Stimulated activated CD8-positive, alpha-beta memory T cell treated with anti-CD3 and anti-CD28 coated beads, Interleukin-12 subunit alpha, Interleukin-12 subunit beta, amount 100 ng/mL, for 4 hours (primary cell): ENCODE measurements at regions not wholly inside any gene's neighbourhood (a gene's known extent, or its start where the extent isn't known, plus 50 kb on each side); places are given as distances from the start of the nearest gene placed in this dataset.
"Not testable (repeated sequence)": the region's sequence is repeated elsewhere in the genome, so short reads cannot be mapped to it uniquely, and the experiment has no call there.

Experiments
- DNase-seq: peaks from one replicate; pipeline ENCODE4 v3.0.0-alpha.2; 2020; ENCODE audit warnings: low read depth

DNA sequence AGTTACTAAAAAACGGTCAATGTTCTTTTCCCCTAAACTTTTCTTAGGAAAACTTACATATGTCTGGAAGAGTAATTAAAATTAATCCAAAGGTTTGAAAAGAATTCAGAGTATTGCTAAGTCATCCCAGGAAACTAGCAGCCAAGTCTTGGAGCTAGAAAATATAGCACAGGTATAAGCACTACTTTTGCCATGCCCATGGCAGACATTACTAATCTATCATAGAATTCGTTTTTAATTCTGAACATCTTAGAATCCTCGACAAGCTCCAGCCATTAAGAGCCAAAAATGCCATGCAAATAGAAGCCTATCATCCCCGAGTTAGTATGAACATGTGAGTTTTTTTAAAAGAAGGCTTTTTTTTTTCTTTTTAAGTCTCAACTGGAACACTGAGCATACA lies 395.0 kb downstream of the ZEB2 start:
- no peak for DNase-seq

DNA sequence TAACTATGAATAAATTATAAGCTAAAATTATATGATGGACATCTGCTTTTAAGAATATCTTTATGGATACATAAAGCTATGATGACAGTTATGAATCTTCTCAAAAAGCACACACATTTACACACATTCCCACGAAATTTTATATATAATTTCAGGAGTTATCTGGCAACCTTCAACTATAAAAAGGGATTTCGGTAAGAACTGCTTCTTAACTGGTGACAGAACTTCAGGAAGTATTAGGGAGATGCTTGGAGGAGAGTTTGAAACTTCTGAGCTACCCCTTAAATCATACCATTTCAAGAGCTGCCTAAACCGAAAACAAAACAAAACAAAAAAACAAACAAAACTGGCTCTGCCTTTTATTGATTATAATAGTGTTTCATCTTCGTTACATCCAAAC lies 399.4 kb downstream of the ZEB2 start:
- no peak for DNase-seq

DNA sequence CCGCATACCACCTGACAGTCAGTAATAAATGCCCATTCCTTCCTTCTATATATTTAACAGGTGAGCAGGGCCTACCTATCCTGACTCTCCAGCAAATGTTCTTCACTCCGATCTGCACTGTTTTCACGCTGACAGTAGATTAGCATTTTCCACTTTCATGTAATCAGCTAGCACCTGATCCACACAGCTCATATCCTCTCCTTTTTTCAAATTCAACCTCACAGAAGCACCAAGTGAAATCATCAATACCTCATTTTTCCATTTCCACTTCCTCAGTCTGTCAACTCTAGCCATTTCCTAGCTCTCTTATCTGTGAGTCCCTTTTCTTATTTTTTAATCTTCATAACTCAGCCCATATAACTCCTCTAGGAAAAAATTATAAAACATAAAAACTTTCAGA lies 402.8 kb downstream of the ZEB2 start:
- no peak for DNase-seq

DNA sequence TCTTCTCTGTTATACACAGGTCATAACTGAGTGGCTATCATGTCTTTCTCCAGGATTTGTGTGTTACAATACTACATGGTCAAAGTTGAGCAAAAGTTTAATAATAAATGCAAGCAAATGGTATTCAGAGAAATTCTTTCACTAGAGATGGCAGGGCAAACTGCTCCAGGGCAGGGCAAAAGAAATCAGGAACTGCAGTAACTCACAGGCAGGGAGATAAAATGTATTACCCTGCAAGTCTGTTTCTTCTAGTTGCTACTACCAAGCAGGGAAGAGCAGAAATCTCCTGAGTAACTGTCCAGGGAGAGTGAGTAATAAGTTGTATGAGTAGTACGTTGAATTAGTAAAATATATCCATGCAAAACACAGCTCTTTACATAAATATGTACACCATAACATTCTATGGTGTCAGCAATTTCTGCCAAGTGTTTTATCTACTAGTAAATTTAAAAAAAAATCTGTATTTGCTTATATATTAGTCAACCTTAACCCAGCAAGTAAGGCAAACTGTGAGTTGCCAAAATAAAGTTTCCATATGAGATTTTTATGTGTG lies 404.1 kb downstream of the ZEB2 start:
- no peak for DNase-seq

DNA sequence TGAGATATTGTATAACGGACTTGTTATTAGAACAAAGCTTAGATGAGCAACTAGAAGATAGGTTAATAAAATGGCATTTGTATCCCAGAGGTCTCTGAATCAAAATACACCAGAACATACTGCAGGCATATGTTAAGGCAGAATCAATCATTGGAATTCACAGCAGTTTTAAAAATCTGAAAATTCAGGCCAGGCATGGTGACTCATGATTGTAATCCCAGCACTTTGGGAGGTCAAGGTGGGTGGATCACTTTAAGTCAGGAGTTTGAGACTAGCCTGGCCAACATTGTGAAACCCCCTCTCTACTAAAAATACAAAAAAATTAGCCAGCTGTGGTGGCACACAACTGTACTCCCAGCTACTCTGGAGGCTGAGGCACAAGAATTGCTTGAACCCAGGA lies 405.2 kb downstream of the ZEB2 start:
- no peak for DNase-seq

DNA sequence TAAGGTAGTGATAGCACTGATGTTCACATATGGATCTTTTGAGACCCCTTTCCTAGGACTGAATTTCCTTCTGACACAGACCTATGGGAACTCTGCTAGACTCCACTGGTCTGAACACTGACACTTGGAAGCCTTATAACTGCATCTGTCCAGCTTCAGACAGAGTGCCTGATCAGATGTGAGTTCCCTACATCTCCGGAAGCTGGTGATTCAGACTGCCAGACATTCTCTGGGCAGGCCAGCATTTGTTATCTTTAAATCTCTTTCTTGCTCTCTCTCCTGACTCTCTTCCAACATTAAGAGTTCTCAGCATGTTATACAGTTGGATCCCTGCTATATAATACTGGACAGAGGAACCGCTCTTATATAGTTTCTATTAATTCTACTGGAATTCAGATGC lies 408.5 kb downstream of the ZEB2 start:
- no peak for DNase-seq

DNA sequence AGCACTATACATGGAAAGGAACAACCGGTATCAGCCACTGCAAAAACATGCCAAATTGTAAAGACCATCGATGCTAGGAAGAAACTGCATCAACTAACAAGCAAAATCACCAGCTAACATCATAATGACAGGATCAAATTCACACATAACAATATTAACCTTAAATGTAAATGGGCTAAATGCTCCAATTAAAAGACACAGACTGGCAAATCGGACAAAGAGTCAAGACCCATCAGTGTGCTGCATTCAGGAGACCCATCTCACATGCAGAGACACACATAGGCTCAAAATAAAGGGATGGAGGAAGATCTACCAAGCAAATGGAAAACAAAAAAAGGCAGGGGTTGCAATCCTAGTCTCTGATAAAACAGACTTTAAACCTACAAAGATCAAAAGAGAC lies 413.8 kb downstream of the ZEB2 start:
- not testable (repeated sequence) for DNase-seq

DNA sequence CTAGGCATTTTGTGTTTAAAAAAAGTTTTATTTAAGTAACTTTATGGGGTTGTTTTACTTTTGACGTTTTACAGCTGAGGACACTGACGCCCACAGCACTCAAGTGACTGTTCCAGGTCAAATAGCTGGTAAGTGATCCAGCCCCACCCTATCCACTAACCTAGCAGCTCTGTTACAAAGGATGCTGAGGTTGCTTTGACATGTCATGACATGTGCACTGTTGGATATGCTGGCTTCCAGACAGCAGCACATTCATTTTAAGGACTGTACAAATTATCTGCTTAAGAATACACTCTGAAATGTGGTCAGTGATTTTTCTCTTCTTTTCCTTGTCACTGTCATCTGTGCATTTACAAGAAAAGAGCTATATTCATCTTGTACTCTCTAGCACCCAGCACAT lies 417.5 kb downstream of the ZEB2 start:
- no peak for DNase-seq

DNA sequence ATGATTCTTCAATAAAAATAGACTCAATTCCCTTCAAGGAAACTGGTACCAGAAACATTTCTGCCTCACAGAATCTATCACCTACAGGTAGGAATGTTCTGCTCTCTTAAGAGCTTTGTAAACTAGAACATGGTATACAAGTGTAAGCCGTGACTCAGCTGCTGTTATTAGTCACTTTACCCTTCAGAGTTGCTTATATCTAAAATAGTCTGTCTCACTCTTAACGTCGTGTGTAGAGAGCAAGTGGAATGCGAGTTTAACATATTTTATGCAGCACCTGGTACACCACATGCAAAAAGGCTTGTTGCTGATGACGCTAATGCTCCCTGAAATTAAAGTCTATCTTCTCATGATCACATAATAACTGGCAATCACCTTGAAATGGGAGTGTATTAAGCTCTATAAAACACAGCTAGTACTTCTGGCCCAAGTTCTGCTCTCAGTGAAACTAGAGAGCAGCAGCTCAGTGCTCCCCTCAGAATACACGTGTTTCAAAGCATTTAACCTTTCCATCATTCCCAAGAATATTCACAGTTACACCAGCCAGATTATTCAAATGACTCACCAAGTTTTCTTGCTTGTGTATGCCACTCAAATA lies 420.0 kb downstream of the ZEB2 start:
- DNase-seq: no peak

DNA sequence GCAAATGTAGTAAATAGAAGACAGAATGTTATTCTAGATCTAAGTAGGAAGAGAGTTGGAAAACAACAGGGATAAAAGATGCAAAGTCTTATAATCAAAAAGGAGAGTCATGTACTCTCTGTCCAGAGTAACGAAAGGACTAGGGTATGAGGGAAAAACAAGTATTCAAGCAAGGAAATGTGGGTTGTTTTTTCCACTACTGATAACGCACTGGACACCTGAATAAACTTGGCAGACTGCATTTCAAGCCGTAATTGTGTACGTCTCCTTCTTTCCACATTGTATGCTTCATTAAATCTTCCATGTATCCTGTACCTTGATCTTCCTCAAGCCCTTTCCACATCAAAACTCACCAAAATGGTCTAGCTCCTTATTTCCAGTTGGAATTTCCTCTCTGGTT lies 420.6 kb downstream of the ZEB2 start:
- DNase-seq: no peak

DNA sequence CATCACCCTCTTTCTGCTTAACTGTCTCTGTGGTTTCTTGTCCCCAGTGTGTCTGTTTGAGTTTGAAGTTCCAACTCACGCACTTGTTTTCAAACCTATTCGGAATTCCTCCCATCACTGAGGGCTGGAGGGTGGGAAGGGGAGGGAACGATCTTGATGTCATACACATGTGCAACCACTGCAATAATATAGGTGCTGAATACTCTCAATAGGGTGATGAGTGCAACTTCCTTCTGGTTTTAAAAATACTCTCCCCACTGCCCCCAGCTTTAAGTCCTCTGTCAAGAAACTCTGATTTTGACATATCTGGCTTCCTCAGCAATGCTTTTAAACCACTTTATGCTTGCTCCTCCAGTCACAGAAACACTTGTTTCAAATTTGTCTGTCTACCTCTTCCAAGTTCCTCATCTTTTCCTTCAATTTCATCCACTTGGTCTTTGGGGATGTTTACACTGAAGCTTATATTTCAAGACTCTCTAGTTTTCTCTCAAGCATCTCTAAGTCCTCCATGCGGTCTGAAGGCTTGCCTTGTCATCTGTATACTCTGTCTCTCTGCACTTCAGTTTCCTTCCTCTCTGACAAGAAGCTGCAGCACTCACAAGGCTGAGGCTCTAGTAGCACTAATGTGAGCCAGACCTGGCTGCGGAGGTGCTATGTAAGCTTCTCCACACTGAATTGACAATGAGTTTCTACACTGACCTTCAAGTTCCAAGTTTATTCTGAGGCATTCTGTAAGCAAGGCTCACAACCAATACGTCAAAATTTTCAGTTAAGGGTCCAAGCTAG lies 422.3 kb downstream of the ZEB2 start:
- no peak for DNase-seq

DNA sequence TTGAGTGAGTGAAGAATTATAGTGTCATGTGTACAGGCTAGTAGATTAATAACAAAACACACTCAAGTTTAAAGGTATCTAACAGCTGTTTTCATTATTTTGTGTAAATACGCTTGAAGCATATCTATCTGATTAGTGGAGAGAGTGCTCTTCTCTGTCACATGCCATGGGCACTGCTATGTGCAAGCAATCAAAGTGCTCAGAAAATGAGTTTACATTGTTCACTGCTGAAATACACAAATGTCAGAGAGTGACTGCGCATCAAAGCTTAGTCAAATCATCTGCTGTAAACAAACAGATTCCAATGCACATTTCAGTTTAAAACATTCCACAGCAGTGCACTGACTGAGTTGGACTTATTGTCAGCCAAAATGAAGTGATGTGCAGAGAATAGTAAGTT lies 423.4 kb downstream of the ZEB2 start:
- no peak for DNase-seq

DNA sequence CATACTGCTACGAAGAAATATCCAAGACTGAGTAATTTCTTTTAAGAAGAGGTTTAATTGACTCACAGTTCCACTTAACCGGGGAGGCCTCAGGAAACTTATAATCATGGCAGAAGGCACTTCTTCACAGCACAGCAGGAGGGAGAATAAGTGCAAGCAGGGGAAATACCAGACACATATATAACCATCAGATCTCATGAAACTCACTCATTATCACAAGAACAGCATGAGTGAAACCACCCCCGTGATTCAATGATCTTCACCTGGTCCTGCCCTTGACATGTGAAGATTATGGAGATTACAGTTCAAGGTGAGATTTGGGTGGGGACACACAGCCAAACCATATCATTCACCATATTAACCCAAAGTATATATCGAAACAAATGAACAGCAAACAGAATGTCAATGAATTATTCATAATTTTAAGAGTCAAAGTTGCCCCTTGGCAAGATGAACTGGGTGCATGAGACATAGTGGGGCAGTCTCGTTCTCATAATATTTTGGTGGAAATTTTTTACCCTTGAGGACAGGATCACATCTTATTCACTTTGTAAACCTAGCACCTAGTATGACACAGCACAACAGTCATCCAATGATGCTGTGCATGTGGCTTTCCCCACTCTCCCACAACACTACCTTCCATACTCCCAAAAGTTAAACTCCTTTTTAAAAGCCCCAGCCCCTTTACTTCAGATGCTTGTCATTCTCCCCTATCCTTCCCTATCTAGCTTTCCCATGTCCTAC lies 425.3 kb downstream of the ZEB2 start:
- no peak for DNase-seq

DNA sequence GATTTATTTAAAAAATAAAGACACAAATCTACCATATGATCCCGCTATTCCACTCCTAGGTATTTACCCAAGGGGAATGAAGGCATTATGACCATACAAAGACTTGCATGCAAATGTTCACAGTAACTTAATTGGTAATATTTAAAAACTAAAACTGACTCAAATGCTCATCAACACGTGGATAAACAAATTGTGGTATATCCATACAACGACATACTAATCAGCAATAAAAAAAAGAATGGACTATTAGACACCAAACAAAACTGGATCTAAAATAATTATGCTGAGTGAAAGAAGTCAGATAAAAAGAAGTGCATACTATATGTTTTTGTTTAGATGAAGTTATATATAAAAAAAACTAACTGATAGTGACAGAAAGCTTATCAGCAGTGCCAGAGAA lies 428.3 kb downstream of the ZEB2 start:
- no peak for DNase-seq

DNA sequence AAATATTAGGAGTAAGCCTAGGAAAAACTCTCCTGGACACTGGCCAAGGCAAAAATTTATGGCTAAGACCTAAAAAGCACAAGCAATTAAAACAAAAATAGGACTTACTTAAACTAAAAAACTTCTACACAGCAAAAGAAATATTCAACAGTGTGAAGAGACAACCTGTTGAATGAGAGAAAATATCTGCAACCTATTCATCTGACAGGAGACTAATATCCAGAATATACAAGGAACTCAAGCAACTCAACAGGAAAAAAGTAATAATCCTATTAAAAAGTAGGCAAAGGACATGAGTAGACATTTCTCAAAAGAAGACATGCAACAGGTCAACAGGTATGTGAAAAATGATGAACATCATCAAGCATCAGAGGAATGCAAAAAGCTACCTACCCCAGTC lies 431.1 kb downstream of the ZEB2 start:
- no peak for DNase-seq

DNA sequence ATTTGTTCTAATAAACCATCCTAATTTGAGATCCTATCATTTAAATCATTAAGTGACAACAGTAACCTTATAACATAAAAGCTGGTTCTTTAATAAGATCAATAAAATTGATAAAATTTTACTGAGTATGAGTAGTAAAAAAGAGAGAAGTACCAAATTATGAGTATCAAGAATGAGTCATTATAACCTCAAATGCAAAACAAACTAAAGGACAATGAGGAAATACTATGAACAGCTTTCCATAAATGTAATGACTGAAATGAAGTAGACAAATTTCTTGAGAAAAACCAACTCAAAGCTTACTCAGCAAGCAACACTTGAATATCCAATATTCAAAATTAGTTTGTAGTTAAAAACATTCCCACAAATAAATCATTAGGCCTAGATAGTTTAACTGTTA lies 433.0 kb downstream of the ZEB2 start:
- no peak for DNase-seq

DNA sequence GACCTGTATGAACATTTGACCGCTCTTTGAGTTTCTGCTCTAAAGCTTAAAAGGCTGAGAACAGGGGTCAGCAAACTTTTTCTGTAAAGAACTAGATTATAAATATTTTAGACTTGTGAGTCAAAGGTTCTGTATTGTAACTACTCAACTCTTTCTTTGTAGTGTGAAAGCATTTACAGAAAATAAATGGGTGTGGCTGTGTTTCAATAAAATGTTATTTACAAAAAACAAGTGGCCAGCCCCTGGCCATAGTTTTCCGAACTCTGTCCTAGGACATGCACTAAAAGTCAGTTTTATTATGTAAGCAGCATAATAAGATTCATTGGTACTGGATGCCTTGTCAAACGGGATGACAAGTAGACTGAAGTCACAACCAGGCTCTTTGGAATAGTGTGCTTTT lies 434.9 kb downstream of the ZEB2 start:
- DNase-seq: no peak

DNA sequence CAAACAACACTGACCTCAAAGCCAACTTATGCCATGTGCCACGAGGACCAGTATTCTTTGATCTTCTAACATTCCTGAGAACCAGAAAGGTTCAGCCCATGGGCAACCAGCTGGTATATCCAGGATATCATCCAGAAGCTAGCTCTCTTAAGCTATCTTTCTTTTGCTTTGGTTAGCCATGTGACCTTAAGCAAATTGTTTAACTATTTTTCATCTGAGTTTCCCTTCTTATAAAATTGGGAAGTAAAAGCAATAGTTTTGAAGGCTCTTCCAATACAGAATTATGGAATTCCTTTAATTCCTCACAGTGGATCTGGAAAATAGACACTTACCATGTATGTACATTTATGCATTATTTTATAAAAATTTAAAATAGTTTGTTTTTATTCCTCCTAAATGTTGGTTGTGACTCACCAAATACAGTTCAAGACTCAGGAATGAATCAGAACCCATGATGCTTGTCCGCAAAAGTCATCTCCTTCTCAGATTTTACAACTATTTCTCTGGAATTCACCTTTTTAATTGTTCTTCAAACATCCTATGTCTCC lies 435.7 kb downstream of the ZEB2 start:
- DNase-seq: no peak

DNA sequence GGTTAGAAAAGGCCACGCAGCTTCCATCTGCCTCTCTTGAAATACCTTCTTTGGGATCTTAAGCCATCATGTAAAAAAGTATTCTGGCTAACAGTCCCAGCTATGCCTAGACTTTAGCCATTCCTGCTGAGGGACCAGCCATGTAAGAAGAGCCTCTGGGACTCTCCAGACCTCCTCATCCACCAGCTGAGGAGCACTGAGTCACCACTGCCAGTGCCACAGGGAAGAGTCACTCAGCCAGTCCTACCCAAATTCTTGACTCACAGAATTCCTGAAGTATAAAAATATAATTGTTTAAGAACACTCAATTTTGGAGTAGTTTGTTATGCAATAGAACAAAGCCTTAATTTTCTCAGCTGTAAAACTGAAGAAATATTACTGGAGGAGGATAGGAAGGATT lies 436.7 kb downstream of the ZEB2 start:
- DNase-seq: no peak

DNA sequence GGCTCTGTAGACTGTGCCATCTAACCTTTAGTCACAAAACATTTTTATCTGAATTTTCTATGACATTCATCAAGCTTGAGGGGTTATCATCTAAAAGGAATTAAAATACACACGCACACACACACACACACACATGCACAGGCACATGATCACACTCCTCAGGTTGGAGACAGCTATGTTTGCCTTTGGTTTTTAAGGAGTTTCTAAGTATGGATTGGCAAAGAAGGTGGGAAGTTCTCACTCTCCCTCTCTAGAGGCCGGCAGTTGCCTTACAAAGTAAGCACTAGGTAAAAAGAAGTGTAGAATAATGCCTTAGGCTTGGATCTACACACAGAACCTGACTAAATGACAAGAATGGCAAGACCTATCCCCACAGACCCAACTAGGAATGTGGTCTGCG lies 437.1 kb downstream of the ZEB2 start:
- DNase-seq: no peak

DNA sequence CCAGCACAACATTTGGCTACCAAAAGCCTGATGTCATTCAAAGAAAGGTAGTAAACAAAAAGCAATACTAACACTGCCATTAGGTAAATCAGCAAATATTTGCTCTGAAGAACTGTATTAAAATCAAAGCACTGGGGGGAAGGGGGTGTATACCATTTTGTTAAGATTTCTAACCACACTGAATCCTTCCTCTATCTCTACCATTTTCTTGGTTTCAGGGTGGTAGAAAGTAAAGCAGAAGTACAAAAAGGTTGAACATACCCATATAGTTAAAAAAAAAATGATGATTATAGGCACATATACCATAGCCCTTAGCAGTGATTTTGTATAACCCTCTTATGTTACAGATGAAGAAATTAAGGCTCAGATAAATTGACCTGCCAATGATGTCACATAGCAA lies 437.6 kb downstream of the ZEB2 start:
- DNase-seq: no peak

DNA sequence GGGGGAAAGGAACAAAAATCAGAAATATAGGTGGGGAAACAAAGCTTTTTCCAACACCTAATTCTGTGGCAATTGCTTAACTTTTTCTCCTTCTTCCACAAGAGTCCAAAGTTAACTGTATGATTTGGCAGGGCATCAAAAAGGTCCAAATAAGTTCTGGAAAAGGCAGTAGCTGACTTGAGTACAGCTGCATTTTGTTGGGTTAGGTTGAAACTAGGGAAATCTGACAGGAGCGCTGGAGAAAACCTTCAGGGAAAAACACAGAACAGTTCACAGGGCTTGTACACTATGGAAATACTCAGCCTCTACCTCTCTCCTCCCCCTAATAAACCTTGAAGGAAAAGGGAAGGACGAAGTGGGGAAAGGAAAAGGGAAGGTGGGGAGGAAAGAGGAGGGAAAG lies 438.6 kb downstream of the ZEB2 start:
- DNase-seq: no peak

DNA sequence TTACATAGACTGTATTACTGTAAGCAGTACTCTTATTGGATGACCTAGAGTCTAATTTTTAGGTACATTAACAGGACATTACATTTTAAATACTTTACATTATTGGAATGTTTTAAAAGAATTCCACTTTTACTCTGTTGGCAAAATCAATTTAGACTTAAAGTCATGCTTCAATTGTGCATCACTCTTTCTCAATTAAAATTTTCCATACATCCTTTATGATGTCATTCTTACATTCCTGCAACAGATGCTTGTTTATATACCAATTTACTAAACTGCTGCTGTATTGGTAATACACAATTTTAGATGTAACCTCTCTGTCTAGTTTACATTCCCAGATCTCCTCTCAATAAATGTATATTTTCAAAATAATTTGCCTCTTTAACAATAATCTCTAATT lies 440.1 kb downstream of the ZEB2 start:
- no peak for DNase-seq
